ENCODE measurements at regions not wholly inside any gene's neighbourhood (a gene's known extent, or its start where the extent isn't known, plus 50 kb on each side); places are given as distances from the start of the nearest gene placed in this dataset.
"Not testable (repeated sequence)": the region's sequence is repeated elsewhere in the genome, so short reads cannot be mapped to it uniquely, and the experiment has no call there.

DNA sequence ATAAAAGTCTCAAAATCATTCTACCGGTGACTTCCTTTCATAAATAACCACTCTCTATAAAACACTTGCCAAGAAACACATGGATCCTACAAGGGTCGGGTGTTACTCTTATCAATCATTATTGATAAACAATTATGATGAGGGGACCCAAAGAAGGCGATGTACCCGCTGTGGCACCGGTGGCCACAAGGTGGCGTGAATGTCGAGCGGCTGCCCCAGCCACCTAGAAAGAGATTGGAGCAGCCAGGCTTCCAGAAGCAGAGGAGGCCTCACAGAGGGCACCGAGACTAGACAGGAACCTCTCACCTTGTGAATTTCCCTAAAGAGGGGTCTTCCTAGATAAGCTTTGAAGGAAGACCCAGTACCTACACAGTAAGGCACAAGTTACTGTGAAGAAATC, 80.5 kb upstream of the GOLGA6L6 start:
- DNase-seq, result not testable (repeated sequence)

DNA sequence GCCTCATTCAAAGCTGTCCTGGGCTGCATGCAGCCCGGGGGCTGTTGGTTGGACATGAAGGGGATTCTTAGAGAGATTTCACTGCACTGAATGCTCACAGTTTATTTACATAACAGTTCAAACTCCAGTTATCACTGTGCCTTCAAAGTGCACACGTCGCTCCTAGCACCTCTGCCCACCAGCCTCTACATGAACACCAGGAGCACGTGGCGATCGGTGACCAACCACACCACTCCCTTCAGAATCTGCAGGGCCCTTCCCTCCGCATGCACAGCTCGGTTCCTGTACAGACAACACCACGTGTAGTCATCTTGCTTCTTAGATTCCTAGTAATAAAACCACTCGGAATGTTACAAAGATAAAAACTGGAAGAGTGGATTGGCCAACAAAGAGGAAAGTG, 72.9 kb upstream of the GOLGA6L6 start:
- not testable (repeated sequence) for DNase-seq

DNA sequence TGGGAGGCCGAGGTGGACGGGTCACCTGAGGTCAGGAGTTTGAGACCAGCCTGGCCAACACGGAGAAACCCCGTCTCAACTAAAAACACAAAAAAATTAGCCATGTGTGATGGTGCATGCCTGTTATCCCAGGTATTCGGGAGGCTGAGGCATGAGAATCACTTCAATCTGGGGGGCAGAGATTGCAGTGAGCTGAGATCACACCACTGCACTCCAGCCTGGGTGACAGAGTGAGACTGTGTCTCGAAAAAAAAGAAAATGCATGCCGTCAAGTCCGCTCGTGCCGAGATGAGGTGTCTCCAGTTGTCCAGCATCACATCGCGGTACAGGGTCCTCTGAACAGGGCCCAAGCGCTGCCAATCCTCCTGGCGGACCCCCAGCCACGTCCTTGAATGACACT, 71.2 kb upstream of the GOLGA6L6 start:
- not testable (repeated sequence) for DNase-seq

DNA sequence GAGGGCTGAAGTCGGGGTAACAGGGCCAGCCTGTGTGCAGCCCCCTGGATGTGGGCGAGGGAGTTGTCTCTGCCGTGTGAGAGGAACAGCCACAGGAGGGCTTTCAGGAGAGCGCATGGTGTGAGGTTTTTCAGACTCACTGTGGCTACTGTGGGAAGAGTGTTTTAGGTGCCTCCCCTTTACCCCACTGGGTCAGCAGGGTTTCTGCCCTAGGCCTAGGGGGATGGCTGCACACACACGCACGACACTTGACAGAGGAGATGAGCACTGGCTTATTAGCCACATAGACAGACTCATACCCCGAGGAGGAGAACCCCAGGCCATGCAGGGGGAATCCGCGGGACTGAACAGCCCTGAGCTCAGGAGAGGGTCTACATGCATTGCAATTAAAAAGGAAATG, 70.8 kb upstream of the GOLGA6L6 start:
- DNase-seq, result not testable (repeated sequence)

DNA sequence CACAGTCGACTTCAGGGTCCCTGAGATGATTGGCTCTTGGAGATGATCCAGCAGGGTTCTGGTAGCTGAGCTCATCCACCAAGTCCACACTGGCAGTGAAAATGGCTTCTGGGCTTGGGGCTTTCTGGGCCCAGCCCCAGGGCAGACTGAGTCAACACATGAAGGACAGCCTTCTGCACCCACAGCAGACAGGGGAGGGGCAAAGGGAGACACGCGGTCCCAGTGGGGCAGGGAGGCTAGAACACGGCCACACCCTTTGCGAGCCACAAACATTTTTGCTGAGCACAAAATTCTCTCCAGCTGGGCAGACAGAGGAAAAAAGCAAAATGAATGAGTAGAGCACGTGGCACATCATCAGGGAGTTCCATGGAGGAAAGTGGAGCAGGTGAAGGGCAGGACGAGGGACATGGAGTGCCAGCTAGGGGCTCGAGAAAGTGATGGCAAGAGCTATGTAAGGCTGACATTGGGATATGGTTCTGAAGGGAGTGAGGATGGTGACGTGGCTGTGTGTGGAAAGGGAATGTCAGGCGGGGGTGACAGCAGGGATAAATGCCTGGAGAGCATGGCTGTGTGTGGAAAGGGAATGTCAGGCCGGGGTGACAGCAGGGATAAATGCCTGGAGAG, 70.2 kb upstream of the GOLGA6L6 start:
- DNase-seq, result not testable (repeated sequence)

DNA sequence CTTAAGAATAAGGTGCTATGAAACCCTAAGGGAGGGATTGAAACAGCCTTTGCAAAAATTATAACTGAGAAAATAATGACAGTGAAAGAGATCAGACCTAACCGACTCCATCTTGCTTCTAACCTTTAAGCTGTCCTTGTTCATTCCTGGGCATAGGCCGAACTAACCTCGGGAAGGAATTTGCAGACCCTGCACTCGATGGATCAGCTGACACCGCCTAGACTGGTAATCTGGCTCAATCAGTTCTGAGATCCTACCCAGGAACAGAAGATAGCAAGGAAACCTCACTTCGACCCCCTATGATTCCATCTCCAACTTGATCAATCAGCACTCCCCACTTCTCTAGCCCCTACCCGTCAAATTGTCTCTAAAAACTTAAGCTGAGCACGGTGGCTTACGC, 66.6 kb upstream of the GOLGA6L6 start:
- not testable (repeated sequence) for DNase-seq

DNA sequence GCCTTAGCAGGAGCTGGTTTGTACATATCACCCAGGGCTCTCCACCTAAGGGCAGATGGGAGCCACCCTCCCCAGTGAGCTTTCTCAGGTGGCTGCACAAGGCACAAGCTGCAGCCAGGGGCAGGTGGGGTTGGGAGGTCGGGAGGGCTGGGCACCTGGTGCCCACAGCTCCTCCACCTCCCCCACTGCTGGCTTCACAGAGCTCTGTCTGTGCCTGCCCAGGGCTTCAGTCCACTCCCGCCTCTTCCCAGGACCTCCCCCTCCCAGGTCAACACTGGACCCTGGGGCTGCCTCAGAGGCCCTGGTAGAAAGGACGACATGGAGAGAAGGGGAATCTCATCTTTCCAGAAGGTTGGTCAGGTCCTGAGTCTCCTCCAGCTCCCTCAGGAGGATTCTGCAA, 55.6 kb upstream of the GOLGA6L6 start:
- not testable (repeated sequence) for DNase-seq

DNA sequence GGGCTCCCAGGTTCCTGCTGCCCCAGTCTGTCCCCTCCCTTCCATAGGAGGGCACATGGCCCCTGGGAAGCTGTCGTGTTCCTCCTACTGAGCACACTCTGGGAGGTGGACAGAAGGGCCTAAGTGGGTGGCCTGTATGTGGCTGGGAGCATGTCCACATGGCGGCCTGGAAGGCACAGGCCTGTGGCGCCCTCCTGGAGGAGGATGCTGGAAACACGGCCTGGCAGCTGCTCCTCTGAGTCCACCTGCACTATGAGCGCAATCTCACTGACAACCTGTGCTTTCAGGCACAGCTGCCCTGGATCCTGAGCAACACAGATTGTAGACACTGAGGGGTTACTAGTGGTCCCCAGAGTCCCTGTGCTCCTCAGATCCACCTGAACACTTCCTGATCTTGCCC, 52.6 kb upstream of the GOLGA6L6 start:
- DNase-seq, result not testable (repeated sequence)

DNA sequence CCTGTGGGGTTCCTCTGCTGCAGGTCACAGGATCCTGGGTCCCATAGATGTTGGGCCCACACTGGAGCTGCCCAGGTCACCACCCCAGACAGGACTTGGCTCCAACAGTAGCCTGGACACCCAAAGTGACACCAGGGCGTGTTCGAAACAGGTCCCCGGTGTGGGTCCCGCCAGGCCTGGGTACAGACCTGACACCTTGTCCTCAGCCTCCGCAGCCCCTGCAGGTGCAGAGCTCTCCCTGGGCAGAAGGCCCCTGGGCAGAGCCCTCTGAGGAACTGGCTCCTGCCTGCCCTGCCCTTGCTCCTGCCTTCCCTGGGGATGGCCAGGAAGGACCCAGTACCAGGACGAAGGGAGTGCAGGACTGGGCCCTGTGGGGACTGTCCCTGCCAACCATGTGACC, 50.3 kb upstream of the GOLGA6L6 start:
- DNase-seq, result not testable (repeated sequence)

Data from stimulated activated CD4-positive, alpha-beta T cell treated with anti-CD3 and anti-CD28 coated beads, Interleukin-15, amount 100 ng/mL, for 24 hours (primary cell).